K562 (cell line): ENCODE measurements at regions not wholly inside any gene's neighbourhood (a gene's known extent, or its start where the extent isn't known, plus 50 kb on each side); places are given as distances from the start of the nearest gene placed in this dataset.

Experiments
- ATAC-seq: fragments of 200-7000 bp; cut with Tn5 transposase; 3 replicates; pipeline ENCODE4 v1.9.1; 2020; ENCODE audit warnings: moderate library complexity
- BruUV-seq: library from RNA; stranded (reverse); fragments of 400-500 nt; replicated peaks from 2 replicates; lab custom pipeline; 2021; lab: Mats Ljungman, UMichigan
- CTCF ChIA-PET: fragments of 300-600 bp; formaldehyde crosslinking; extraction: SDS; loops from one replicate; lab custom pipeline; 2021; ENCODE audit warnings: low intra/inter-chr PET ratio; lab: Yijun Ruan, JAX
- POLR2A ChIA-PET: fragments of 300-600, 350-650 bp; sonication (Branson Sonifier 250); formaldehyde crosslinking; extraction: SDS; loops from one replicate; lab custom pipeline; 2021; ENCODE audit warnings: antibody characterized with exemption, inconsistent platforms; lab: Yijun Ruan, JAX
- DNase-seq, 4 experiments: peaks; one replicate each; pipeline versions ENCODE4 v3.0.0 to v3.0.0-alpha.2; 2011 to 2018; ENCODE audit warnings: low spot score in 3 of 4, mixed read lengths in 3 of 4; ENCODE audit errors: extremely low read depth in 1 of 4
- FAIRE-seq: peaks from 2 replicates; lab custom pipeline; 2011; peaks lifted over from hg19 to GRCh38; lab: Jason Lieb, UNC
- H2AFZ ChIP-seq: 2 replicates; pipeline ENCODE4 v1.6.0; 2011; ENCODE audit warnings: low read depth, low read length, control low read depth, inconsistent platforms
- H3K27ac ChIP-seq: fragments of 200-600 bp; 3 replicates; pipeline ENCODE4 v1.8.0; 2011; ENCODE audit warnings: low read depth, mild to moderate bottlenecking, control low read depth, inconsistent platforms, low read length, moderate library complexity, mixed read lengths; ENCODE audit errors: extremely low read depth
- H3K27me3 ChIP-seq, 2 experiments: fragments of 300-600 bp in 1 of 2; 2 replicates in 1 of 2; 3 replicates in 1 of 2; pipeline versions ENCODE4 v1.6.0 to v1.8.0; 2011; ENCODE audit warnings: inconsistent platforms in 2 of 2, low read length in 2 of 2, mild to moderate bottlenecking in 1 of 2, mixed read lengths in 1 of 2, moderate library complexity in 1 of 2; ENCODE audit not compliant: control insufficient read depth in 2 of 2, insufficient read depth in 2 of 2
- H3K36me3 ChIP-seq: fragments of 300-600 bp; 3 replicates; pipeline ENCODE4 v1.8.0; 2011; ENCODE audit warnings: mild to moderate bottlenecking, low read length, inconsistent platforms; ENCODE audit not compliant: control insufficient read depth, insufficient read depth
- H3K4me1 ChIP-seq, 2 experiments: fragments of 200-600 bp in 1 of 2; replicated peaks in 1 of 2; 2 replicates in 1 of 2; 3 replicates in 1 of 2; pipeline versions ENCODE4 v1.5.1 to v1.8.0; 2011; ENCODE audit warnings: inconsistent platforms in 2 of 2, low read length in 2 of 2, mild to moderate bottlenecking in 1 of 2, mixed read lengths in 1 of 2, moderate library complexity in 1 of 2; ENCODE audit not compliant: control insufficient read depth in 2 of 2, insufficient read depth in 2 of 2
- H3K4me2 ChIP-seq: 2 replicates; pipeline ENCODE4 v1.6.1; 2011; ENCODE audit warnings: low read length, control low read depth, inconsistent platforms, mixed read lengths; ENCODE audit not compliant: insufficient read depth
- H3K4me3 ChIP-seq: fragments of 200-600 bp; sonication (generic), shearing (Covaris generic); 2 replicates; pipeline ENCODE4 v1.5.1; 2016; ENCODE audit warnings: control low read depth, inconsistent platforms
- H3K79me2 ChIP-seq: fragments of 200-600 bp; 3 replicates; pipeline ENCODE4 v1.8.0; 2011; ENCODE audit warnings: low read length, inconsistent platforms; ENCODE audit not compliant: control insufficient read depth, insufficient read depth
- H3K9ac ChIP-seq, 2 experiments: 2 replicates each; pipeline versions ENCODE4 v1.6.0 to v1.6.1; 2011; ENCODE audit warnings: low read depth in 2 of 2, low read length in 2 of 2, control low read depth in 1 of 2, inconsistent platforms in 1 of 2, mild to moderate bottlenecking in 1 of 2, mixed read lengths in 1 of 2; ENCODE audit not compliant: insufficient read depth in 1 of 2
- H3K9me1 ChIP-seq: one replicate; pipeline ENCODE4 v1.6.0; 2011; ENCODE audit warnings: inconsistent platforms, mild to moderate bottlenecking, low read length, moderate library complexity; ENCODE audit not compliant: control insufficient read depth, insufficient read depth
- H3K9me3 ChIP-seq: replicated peaks from 2 replicates; pipeline ENCODE4 v1.5.1; 2011; ENCODE audit warnings: low read depth, low read length, inconsistent platforms; ENCODE audit not compliant: control insufficient read depth, insufficient read depth
- H4K20me1 ChIP-seq: replicated peaks from 2 replicates; pipeline ENCODE4 v1.6.1; 2011; ENCODE audit warnings: low read length, inconsistent platforms, mixed read lengths; ENCODE audit not compliant: control insufficient read depth, insufficient read depth
- CBFA2T3 ChIP-seq: fragments of 450-650 bp; IDR thresholded peaks from 2 replicates; pipeline ENCODE4 v1.6.1; 2017
- CHAMP1 ChIP-seq: fragments of 450-650 bp; IDR thresholded peaks from 2 replicates; pipeline ENCODE4 v1.6.1; 2016; ENCODE audit warnings: mild to moderate bottlenecking
- COPS2 ChIP-seq: fragments of 450-650 bp; conservative IDR thresholded peaks from 2 replicates; pipeline ENCODE4 v1.6.1; 2016; ENCODE audit warnings: mild to moderate bottlenecking, moderate library complexity
- FOXK2 ChIP-seq, 2 experiments: fragments of 450-650 bp; IDR thresholded peaks in 1 of 2; conservative IDR thresholded peaks in 1 of 2; 2 replicates each; pipeline ENCODE4 v1.6.1; 2016; ENCODE audit warnings: low read depth in 2 of 2, mild to moderate bottlenecking in 1 of 2
- HNRNPH1 ChIP-seq: fragments of 200-400 bp; formaldehyde crosslinking; optimal IDR thresholded peaks from 2 replicates; pipeline ENCODE3; 2017; ENCODE audit warnings: low read depth, mild to moderate bottlenecking, low read length, moderate library complexity
- IFI16 ChIP-seq: fragments of 250-450 bp; sonication (Bioruptor Pico); IDR thresholded peaks from 2 replicates; pipeline ENCODE4 v2.1.2; 2022; ENCODE audit warnings: mild to moderate bottlenecking, inconsistent platforms
- MCM3 ChIP-seq: fragments of 450-650 bp; IDR thresholded peaks from 2 replicates; pipeline ENCODE4 v1.6.1; 2016
- PHB2 ChIP-seq: fragments of 450-650 bp; IDR thresholded peaks from 2 replicates; pipeline ENCODE4 v1.6.1; 2017; ENCODE audit warnings: low read depth
- RAD21 ChIP-seq, 2 experiments: fragments of 250-450 bp in 1 of 2; fragments of 450-650 bp in 1 of 2; sonication (Bioruptor Pico) in 1 of 2; formaldehyde crosslinking in 1 of 2; IDR thresholded peaks in 1 of 2; conservative IDR thresholded peaks in 1 of 2; 2 replicates each; pipeline versions ENCODE4 v1.4.0 to v1.8.0; 2020 to 2022; ENCODE audit warnings: mild to moderate bottlenecking in 2 of 2, moderate library complexity in 1 of 2
- ZBTB5 ChIP-seq: fragments of 450-650 bp; IDR thresholded peaks from 2 replicates; pipeline ENCODE4 v1.6.1; 2017; ENCODE audit warnings: antibody characterized with exemption
- WGBS: fragments of 100-300 bp; shearing (Covaris generic); methylation state at CpG from one replicate; pipeline ENCODE4 v1.1.6; 2016; ENCODE audit warnings: low coverage, mixed read lengths; ENCODE audit not compliant: insufficient coverage; ENCODE audit errors: missing lambda C conversion rate; 5-methylcytosine and 5-hydroxymethylcytosine counted together
- in situ Hi-C: fragments of 300-500 bp; cut with MboI; formaldehyde crosslinking; loops from 4 replicates; pipeline ENCODE4 v1.15.0; 2018; ENCODE audit warnings: inconsistent platforms, mixed read lengths
- intact Hi-C: fragments of 100-400 bp; cut with micrococcal nuclease; formaldehyde crosslinking; loops from 2 replicates; pipeline ENCODE4 v1.14.2; 2022
- TF ChIP-seq, protein P1 (sequence below): fragments of 250-450 bp; sonication (Bioruptor Pico); IDR thresholded peaks from 2 replicates; pipeline ENCODE4 v1.8.0; 2022; ENCODE audit warnings: inconsistent platforms
- TF ChIP-seq, protein P2 (sequence below): sonication (generic); formaldehyde crosslinking; IDR thresholded peaks from 2 replicates; pipeline ENCODE4 v1.8.1; 2022; ENCODE audit warnings: missing genetic modification reagents

DNA sequence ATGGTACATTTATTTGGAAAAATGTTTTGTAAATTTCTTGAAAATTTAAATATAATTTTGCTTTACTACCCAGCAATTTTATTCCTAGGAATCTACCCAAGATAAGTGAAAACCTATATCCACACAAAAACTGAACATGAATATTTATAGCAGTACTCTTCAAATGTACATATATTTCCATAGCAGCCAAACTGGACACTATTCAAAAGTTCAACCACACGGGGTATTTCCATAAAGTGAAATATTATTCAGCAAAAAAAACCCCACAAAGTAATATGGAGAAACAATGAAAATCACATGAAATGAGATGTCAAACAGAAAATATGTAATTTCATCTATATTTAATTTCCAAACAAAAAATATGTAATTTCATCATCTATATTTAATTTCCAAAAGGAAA is 1247.6 kb upstream of the TMEFF2 start:
- H3K4me2 ChIP-seq = no peak overlapping the region
- no peak overlapping the region for H3K27ac ChIP-seq
- H3K79me2 ChIP-seq = no peaks in the 10 kb centered on the region
- no peak overlapping the region for H3K4me3 ChIP-seq
- TF ChIP-seq, protein P1, sequence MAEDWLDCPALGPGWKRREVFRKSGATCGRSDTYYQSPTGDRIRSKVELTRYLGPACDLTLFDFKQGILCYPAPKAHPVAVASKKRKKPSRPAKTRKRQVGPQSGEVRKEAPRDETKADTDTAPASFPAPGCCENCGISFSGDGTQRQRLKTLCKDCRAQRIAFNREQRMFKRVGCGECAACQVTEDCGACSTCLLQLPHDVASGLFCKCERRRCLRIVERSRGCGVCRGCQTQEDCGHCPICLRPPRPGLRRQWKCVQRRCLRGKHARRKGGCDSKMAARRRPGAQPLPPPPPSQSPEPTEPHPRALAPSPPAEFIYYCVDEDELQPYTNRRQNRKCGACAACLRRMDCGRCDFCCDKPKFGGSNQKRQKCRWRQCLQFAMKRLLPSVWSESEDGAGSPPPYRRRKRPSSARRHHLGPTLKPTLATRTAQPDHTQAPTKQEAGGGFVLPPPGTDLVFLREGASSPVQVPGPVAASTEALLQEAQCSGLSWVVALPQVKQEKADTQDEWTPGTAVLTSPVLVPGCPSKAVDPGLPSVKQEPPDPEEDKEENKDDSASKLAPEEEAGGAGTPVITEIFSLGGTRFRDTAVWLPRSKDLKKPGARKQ (CRISPR knock-in tag) = no peak
- no peak for TF ChIP-seq FOXK2 (conservative IDR thresholded peaks at IDR 0.05 in 1 of 2, IDR thresholded peaks at IDR 0.05 in 1 of 2; ENCODE audit: low read depth in 2 of 2)
- no peak for TF ChIP-seq MCM3
- no peak for TF ChIP-seq HNRNPH1
- TF ChIP-seq ZBTB5 = no peak
- no peak for TF ChIP-seq PHB2
- TF ChIP-seq IFI16 = no peak
- TF ChIP-seq, protein P2, sequence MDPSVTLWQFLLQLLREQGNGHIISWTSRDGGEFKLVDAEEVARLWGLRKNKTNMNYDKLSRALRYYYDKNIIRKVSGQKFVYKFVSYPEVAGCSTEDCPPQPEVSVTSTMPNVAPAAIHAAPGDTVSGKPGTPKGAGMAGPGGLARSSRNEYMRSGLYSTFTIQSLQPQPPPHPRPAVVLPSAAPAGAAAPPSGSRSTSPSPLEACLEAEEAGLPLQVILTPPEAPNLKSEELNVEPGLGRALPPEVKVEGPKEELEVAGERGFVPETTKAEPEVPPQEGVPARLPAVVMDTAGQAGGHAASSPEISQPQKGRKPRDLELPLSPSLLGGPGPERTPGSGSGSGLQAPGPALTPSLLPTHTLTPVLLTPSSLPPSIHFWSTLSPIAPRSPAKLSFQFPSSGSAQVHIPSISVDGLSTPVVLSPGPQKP (CRISPR knock-in tag) = no peak
- TF ChIP-seq COPS2 = no peak
- TF ChIP-seq CBFA2T3 = no peak
- no peak for TF ChIP-seq RAD21 (CRISPR knock-in tag; conservative IDR thresholded peaks at IDR 0.05 in 1 of 2, IDR thresholded peaks at IDR 0.05 in 1 of 2)
- TF ChIP-seq CHAMP1 = no peak
- H3K9me1 ChIP-seq = no peaks in the 10 kb centered on the region
- H3K27me3 ChIP-seq = no peaks in the 10 kb centered on the region
- no peak for ATAC-seq
- no peak for FAIRE-seq
- ChIA-PET POLR2A (no interaction called here), CTCF (no interaction called here)
- WGBS = 0% methylated on average over 1 of the region's 1 CpG
- no peaks in the 10 kb centered on the region for H3K9me3 ChIP-seq
- in situ Hi-C loops = no loop called here
- no peaks in the 10 kb centered on the region for H3K36me3 ChIP-seq
- DNase-seq = no peak
- BruUV-seq = no TSS peak
- intact Hi-C loops = no loop called here
- H2AFZ ChIP-seq = no peak overlapping the region
- H3K9ac ChIP-seq = no peak overlapping the region
- no peaks in the 10 kb centered on the region for H3K4me1 ChIP-seq
- no peaks in the 10 kb centered on the region for H4K20me1 ChIP-seq
